Esophagus muscularis mucosa (tissue), 4 donors: ENCODE measurements at regions not wholly inside any gene's neighbourhood (a gene's known extent, or its start where the extent isn't known, plus 50 kb on each side); places are given as distances from the start of the nearest gene placed in this dataset.

Source experiments
- DNase-seq: peaks from one replicate; pipeline ENCODE4 v3.0.0-alpha.2; 2017; ENCODE audit errors: extremely low spot score
- H3K27ac ChIP-seq, 4 donors: fragments of 200-600 bp; sonication (generic); replicated peaks in 1 of 4; 1 replicate in 3 of 4; 2 replicates in 1 of 4; pipeline ENCODE4 v1.5.1; 2016 to 2019; ENCODE audit warnings: mild to moderate bottlenecking in 1 of 4
- H3K27me3 ChIP-seq, 4 donors: fragments of 200-600 bp; sonication (generic); one replicate each; pipeline versions ENCODE4 v1.5.1 to v1.6.0; 2016 to 2019
- H3K36me3 ChIP-seq, 4 donors: fragments of 200-600 bp; sonication (generic); one replicate each; pipeline ENCODE4 v1.5.1; 2016 to 2019
- H3K4me1 ChIP-seq, 4 donors: fragments of 200-600 bp; sonication (generic); one replicate each; pipeline ENCODE4 v1.5.1; 2016 to 2019
- H3K4me3 ChIP-seq, 4 donors: fragments of 200-600 bp; sonication (generic); 1 replicate in 2 of 4; 2 replicates in 2 of 4; pipeline ENCODE4 v1.5.1; 2016 to 2019; ENCODE audit warnings: mild to moderate bottlenecking in 4 of 4, moderate library complexity in 1 of 4
- H3K9me3 ChIP-seq, 4 donors: fragments of 200-600 bp; sonication (generic); 1 replicate in 3 of 4; 2 replicates in 1 of 4; pipeline ENCODE4 v1.5.1; 2016 to 2019
- CTCF ChIP-seq, 3 experiments: fragments of 200-600 bp in 2 of 3; fragments of 450-650 bp in 1 of 3; sonication (generic) in 2 of 3; IDR thresholded peaks; one replicate each; pipeline ENCODE4 v1.5.1; 2017 to 2019; ENCODE audit warnings: antibody characterized with exemption in 3 of 3, mild to moderate bottlenecking in 2 of 3, moderate library complexity in 1 of 3
- EP300 ChIP-seq: sonication (generic); formaldehyde crosslinking; IDR thresholded peaks from one replicate; pipeline ENCODE4 v1.6.1; 2017; ENCODE audit warnings: antibody characterized with exemption
- POLR2A ChIP-seq: fragments of 450-650 bp; IDR thresholded peaks from one replicate; pipeline ENCODE4 v1.6.1; 2017; ENCODE audit warnings: antibody characterized with exemption, moderate library complexity, mild to moderate bottlenecking, low read depth
- POLR2AphosphoS5 ChIP-seq, 2 donors: sonication (generic); formaldehyde crosslinking; IDR thresholded peaks; one replicate each; pipeline ENCODE4 v1.6.1; 2017; ENCODE audit warnings: antibody characterized with exemption in 2 of 2
- WGBS: methylation state at CpG from one replicate; pipeline ENCODE4 v1.1.5; 2018; 5-methylcytosine and 5-hydroxymethylcytosine counted together
- intact Hi-C: fragments of 100-400 bp; cut with DNase I; formaldehyde crosslinking; loops from one replicate; pipeline ENCODE4 v1.15.1; 2023

- no peak for DNase-seq
- 85% methylated on average over 5 of the region's 5 CpGs for WGBS
- TF ChIP-seq POLR2A, result no peak
- no peak for TF ChIP-seq CTCF (IDR thresholded peaks at IDR 0.05)
- no peak for TF ChIP-seq EP300
- no peak for TF ChIP-seq POLR2AphosphoS5 (IDR thresholded peaks at IDR 0.05)
- Histone ChIP-seq H3K36me3 (no peaks in the 10 kb centered on the region), H3K27ac (no peak overlapping the region), H3K27me3 (no peaks in the 10 kb centered on the region), H3K9me3 (no peaks in the 10 kb centered on the region), H3K4me1 (no peaks in the 10 kb centered on the region), H3K4me3 (no peak overlapping the region)
- intact Hi-C loops, result no loop called here
These were observed 334.5 kb upstream of the SEL1L start for GRCh38 chr14:81868172-81868571.

GRCh38 chr14:81871706-81872105, 338.1 kb upstream of the SEL1L start:
- DNase-seq, result no peak
- Histone ChIP-seq H3K27ac (no peak overlapping the region), H3K9me3 (peaks cover 0 to 3% (median under 1%) of the 10 kb centered on the region in 4 donors), H3K27me3 (no peaks in the 10 kb centered on the region), H3K4me1 (no peaks in the 10 kb centered on the region), H3K36me3 (no peaks in the 10 kb centered on the region), H3K4me3 (no peak overlapping the region)
- TF ChIP-seq CTCF (IDR thresholded peaks at IDR 0.05) (no peak), POLR2AphosphoS5 (IDR thresholded peaks at IDR 0.05) (no peak), POLR2A (no peak), EP300 (no peak)
- 93% methylated on average over 2 of the region's 2 CpGs for WGBS
- intact Hi-C loops, result no loop called here

GRCh38 chr14:81884382-81884781, 350.7 kb upstream of the SEL1L start:
- no peak for TF ChIP-seq EP300
- TF ChIP-seq POLR2A, result no peak
- no peak for TF ChIP-seq POLR2AphosphoS5 (IDR thresholded peaks at IDR 0.05)
- TF ChIP-seq CTCF (IDR thresholded peaks at IDR 0.05), result no peak
- Histone ChIP-seq H3K27me3 (no peaks in the 10 kb centered on the region), H3K4me1 (no peaks in the 10 kb centered on the region), H3K9me3 (no peaks in the 10 kb centered on the region), H3K36me3 (no peaks in the 10 kb centered on the region), H3K27ac (no peak overlapping the region), H3K4me3 (no peak overlapping the region)
- intact Hi-C loops, result no loop called here
- no peak for DNase-seq
- WGBS, result 46% methylated on average over 1 of the region's 1 CpG

GRCh38 chr14:81886588-81886987, 352.9 kb upstream of the SEL1L start:
- H3K36me3 ChIP-seq, result no peaks in the 10 kb centered on the region
- intact Hi-C loops, result no loop called here
- H3K4me1 ChIP-seq, result no peaks in the 10 kb centered on the region
- no peaks in the 10 kb centered on the region for H3K9me3 ChIP-seq
- no peaks in the 10 kb centered on the region for H3K27me3 ChIP-seq
- WGBS, result 95% methylated on average over 2 of the region's 2 CpGs
- H3K4me3 ChIP-seq, result no peak overlapping the region
- H3K27ac ChIP-seq, result no peak overlapping the region
- TF ChIP-seq POLR2AphosphoS5 (IDR thresholded peaks at IDR 0.05) (no peak), CTCF (IDR thresholded peaks at IDR 0.05) (no peak), EP300 (no peak)
- no peak for DNase-seq

- 61% methylated on average over 2 of the region's 2 CpGs for WGBS
- no peak overlapping the region for H3K27ac ChIP-seq
- no peaks in the 10 kb centered on the region for H3K9me3 ChIP-seq
- H3K36me3 ChIP-seq, result no peaks in the 10 kb centered on the region
- no peaks in the 10 kb centered on the region for H3K4me1 ChIP-seq
- intact Hi-C loops, result no loop called here
- TF ChIP-seq EP300 (no peak), POLR2A (no peak), POLR2AphosphoS5 (IDR thresholded peaks at IDR 0.05) (no peak), CTCF (IDR thresholded peaks at IDR 0.05) (no peak)
- no peak overlapping the region for H3K4me3 ChIP-seq
- no peaks in the 10 kb centered on the region for H3K27me3 ChIP-seq
- no peak for DNase-seq
These were observed 355.9 kb upstream of the SEL1L start for GRCh38 chr14:81889529-81889928.
